ENCODE measurements at regions not wholly inside any gene's neighbourhood (a gene's known extent, or its start where the extent isn't known, plus 50 kb on each side); places are given as distances from the start of the nearest gene placed in this dataset.

GRCh38 chr3:89787979-89788378, 680.6 kb downstream of the EPHA3 start:
- TF ChIP-seq, protein P1, sequence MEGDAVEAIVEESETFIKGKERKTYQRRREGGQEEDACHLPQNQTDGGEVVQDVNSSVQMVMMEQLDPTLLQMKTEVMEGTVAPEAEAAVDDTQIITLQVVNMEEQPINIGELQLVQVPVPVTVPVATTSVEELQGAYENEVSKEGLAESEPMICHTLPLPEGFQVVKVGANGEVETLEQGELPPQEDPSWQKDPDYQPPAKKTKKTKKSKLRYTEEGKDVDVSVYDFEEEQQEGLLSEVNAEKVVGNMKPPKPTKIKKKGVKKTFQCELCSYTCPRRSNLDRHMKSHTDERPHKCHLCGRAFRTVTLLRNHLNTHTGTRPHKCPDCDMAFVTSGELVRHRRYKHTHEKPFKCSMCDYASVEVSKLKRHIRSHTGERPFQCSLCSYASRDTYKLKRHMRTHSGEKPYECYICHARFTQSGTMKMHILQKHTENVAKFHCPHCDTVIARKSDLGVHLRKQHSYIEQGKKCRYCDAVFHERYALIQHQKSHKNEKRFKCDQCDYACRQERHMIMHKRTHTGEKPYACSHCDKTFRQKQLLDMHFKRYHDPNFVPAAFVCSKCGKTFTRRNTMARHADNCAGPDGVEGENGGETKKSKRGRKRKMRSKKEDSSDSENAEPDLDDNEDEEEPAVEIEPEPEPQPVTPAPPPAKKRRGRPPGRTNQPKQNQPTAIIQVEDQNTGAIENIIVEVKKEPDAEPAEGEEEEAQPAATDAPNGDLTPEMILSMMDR (IDR thresholded peaks at IDR 0.05; ENCODE audit: poor library complexity) = no peak
- TF ChIP-seq EZH2phosphoT487 (IDR thresholded peaks at IDR 0.05; ENCODE audit: low read depth, severe bottlenecking, unreplicated experiment) = no peak

Data from hepatocyte (in vitro differentiated cells).